Lower leg skin (tissue), 4 donors: ENCODE measurements at regions not wholly inside any gene's neighbourhood (a gene's known extent, or its start where the extent isn't known, plus 50 kb on each side); places are given as distances from the start of the nearest gene placed in this dataset.

ENCODE experiments used
- DNase-seq, 2 donors: peaks; one replicate each; pipeline ENCODE4 v3.0.0-alpha.2; 2019; ENCODE audit warnings: low spot score in 2 of 2
- H3K4me3 ChIP-seq: fragments of 200-600 bp; sonication (generic); 2 replicates; pipeline ENCODE4 v1.5.1; 2017; ENCODE audit warnings: mild to moderate bottlenecking, low read depth; ENCODE audit not compliant: poor library complexity, severe bottlenecking
- CTCF ChIP-seq, 3 donors: fragments of 450-650 bp; IDR thresholded peaks; one replicate each; pipeline ENCODE4 v1.5.1; 2016; ENCODE audit warnings: antibody characterized with exemption in 3 of 3, mild to moderate bottlenecking in 3 of 3, moderate library complexity in 2 of 3
- POLR2A ChIP-seq, 2 donors: fragments of 450-650 bp; IDR thresholded peaks; one replicate each; pipeline ENCODE4 v1.6.1; 2016 to 2017; ENCODE audit warnings: antibody characterized with exemption in 2 of 2, mild to moderate bottlenecking in 1 of 2, moderate library complexity in 1 of 2
- WGBS, 2 donors: methylation state at CpG; one replicate each; pipeline ENCODE4 v1.1.5; 2018; 5-methylcytosine and 5-hydroxymethylcytosine counted together
- intact Hi-C: fragments of 100-400 bp; cut with DNase I; formaldehyde crosslinking; loops from one replicate; pipeline ENCODE4 v1.15.0; 2023; ENCODE audit warnings: low total_unique reads

GRCh38 chr6:21423106-21423854 is 170.3 kb upstream of the SOX4 start:
- intact Hi-C loops = no loop called here
- WGBS, 2 donors = 89 to 91% methylated on average over 20 of the region's 21 CpGs
- TF ChIP-seq CTCF (IDR thresholded peaks at IDR 0.05) = no peak
- no peak for TF ChIP-seq POLR2A (IDR thresholded peaks at IDR 0.05)
- H3K4me3 ChIP-seq = no peak overlapping the region
- DNase-seq = no peak

GRCh38 chr6:21426841-21427490 is 166.6 kb upstream of the SOX4 start:
- intact Hi-C loops = no loop called here
- no peak overlapping the region for H3K4me3 ChIP-seq
- WGBS, 2 donors = 68 to 71% methylated on average over 8 of the region's 8 CpGs
- TF ChIP-seq CTCF (IDR thresholded peaks at IDR 0.05) (no peak), POLR2A (IDR thresholded peaks at IDR 0.05) (no peak)
- no peak for DNase-seq

DNA sequence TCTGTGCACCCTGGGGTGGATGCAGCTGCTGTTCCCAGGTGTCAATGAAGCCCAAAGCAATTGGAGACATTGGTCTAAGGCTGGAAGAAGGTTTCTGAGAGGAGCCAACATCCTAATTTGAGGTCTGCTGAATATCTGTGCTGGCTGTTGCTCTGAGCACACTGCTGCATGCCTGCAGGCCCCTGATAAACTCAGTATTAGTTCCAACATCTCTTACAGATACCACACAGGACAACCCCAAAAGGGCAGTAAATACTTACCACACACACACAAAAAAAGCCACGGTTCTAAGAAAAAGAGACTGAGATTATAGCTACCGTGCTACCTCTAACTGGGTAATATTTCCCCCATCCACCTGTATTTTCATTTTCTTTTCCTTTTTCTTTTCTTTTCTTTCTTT is 164.3 kb upstream of the SOX4 start:
- intact Hi-C loops = no loop called here
- no peak for DNase-seq
- TF ChIP-seq CTCF (IDR thresholded peaks at IDR 0.05) = no peak
- WGBS, 2 donors = 85 to 94% methylated on average over 2 of the region's 2 CpGs
- H3K4me3 ChIP-seq = no peak overlapping the region

- H3K4me3 ChIP-seq = no peak overlapping the region
- no peak for DNase-seq
- no peak for TF ChIP-seq CTCF (IDR thresholded peaks at IDR 0.05)
- no peak for TF ChIP-seq POLR2A (IDR thresholded peaks at IDR 0.05)
- intact Hi-C loops = no loop called here
- WGBS, 2 donors = 83 to 88% methylated on average over 4 of the region's 4 CpGs
Observed at GRCh38 chr6:21431526-21431925, 162.0 kb upstream of the SOX4 start.

DNA sequence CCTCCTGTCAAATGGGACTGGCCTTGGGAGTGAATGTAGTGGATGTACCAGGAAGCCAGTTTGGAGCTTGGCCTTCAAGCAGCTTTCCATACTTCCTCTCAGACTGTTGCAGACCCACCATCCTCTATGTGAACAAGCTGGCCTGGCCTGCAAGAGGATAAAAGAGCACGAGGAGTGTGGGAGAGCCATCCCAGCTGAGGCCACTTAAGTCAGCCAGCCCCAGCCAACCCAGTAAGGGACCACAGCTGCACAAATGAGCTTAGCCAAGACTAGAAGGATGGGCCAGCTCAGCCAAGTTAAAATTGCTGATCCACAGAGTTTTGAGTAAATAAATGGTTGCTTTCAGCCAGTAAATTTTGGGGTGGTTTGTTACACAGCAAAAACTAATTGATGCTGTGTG is 156.9 kb upstream of the SOX4 start:
- DNase-seq = no peak
- 57 to 67% methylated on average over 1 of the region's 1 CpG for WGBS, 2 donors
- TF ChIP-seq CTCF (IDR thresholded peaks at IDR 0.05) (no peak), POLR2A (IDR thresholded peaks at IDR 0.05) (no peak)
- H3K4me3 ChIP-seq = no peak overlapping the region
- intact Hi-C loops = no loop called here
